Uterus (tissue), 2 donors: ENCODE measurements at regions not wholly inside any gene's neighbourhood (a gene's known extent, or its start where the extent isn't known, plus 50 kb on each side); places are given as distances from the start of the nearest gene placed in this dataset.

ENCODE experiments used
- POLR2A ChIP-seq, 2 donors: fragments of 450-650 bp; IDR thresholded peaks; one replicate each; pipeline ENCODE4 v1.6.1; 2016; ENCODE audit warnings: antibody characterized with exemption in 2 of 2, mild to moderate bottlenecking in 1 of 2, moderate library complexity in 1 of 2
- TF ChIP-seq, protein P1 (sequence below), 4 experiments: fragments of 200-600 bp in 2 of 4; fragments of 450-650 bp in 2 of 4; sonication (generic) in 2 of 4; IDR thresholded peaks; one replicate each; pipeline ENCODE4 v1.5.1; 2016 to 2019; ENCODE audit warnings: antibody characterized with exemption in 4 of 4, mild to moderate bottlenecking in 2 of 4, moderate library complexity in 1 of 4

DNA sequence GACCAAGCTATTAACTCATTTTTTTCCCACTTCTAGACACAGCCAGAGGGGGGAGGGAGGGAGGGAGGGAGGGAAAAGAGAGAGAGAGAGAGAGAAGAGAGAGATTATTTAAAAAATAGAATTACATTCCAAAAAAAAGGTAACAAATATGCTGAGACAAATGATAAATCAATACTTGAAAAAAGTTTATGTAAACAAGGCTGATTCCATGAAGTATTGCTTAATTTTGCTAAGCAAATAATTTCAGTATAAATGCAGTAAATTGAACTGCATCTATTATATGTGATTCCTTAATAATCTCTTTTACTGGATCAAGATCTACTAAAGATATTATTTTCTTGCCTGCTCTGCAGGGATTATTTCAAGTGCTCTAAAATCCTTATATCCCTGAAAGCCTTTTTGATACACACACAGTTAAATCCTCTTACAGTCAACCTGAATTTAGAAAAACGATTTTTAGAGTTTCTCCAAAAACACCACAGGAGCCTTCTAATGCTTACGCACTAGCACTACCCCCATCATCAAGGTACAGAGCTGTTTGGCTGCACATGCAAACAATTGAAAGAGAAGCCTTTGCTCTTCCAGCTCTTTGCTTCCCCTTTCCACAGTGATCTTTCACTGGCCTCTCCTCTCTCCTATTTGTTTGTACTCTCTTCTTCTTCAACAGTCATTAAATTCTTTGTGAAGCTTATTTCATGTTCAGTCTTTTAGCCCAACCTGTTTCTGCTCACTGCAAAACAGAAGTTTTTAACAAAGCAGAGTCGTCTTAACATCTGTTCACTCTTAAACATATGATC lies 426.3 kb upstream of the FAM241A start:
- TF ChIP-seq, protein P1, sequence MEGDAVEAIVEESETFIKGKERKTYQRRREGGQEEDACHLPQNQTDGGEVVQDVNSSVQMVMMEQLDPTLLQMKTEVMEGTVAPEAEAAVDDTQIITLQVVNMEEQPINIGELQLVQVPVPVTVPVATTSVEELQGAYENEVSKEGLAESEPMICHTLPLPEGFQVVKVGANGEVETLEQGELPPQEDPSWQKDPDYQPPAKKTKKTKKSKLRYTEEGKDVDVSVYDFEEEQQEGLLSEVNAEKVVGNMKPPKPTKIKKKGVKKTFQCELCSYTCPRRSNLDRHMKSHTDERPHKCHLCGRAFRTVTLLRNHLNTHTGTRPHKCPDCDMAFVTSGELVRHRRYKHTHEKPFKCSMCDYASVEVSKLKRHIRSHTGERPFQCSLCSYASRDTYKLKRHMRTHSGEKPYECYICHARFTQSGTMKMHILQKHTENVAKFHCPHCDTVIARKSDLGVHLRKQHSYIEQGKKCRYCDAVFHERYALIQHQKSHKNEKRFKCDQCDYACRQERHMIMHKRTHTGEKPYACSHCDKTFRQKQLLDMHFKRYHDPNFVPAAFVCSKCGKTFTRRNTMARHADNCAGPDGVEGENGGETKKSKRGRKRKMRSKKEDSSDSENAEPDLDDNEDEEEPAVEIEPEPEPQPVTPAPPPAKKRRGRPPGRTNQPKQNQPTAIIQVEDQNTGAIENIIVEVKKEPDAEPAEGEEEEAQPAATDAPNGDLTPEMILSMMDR (IDR thresholded peaks at IDR 0.05): no peak
- TF ChIP-seq POLR2A (IDR thresholded peaks at IDR 0.05): no peak
